CD4-positive, alpha-beta T cell treated with Interleukin-4 for 1 hour (primary cell): ENCODE measurements at regions not wholly inside any gene's neighbourhood (a gene's known extent, or its start where the extent isn't known, plus 50 kb on each side); places are given as distances from the start of the nearest gene placed in this dataset.

Experiments used
- DNase-seq, 2 donors: peaks; one replicate each; pipeline ENCODE4 v3.0.0-alpha.2; 2020 to 2022

DNA sequence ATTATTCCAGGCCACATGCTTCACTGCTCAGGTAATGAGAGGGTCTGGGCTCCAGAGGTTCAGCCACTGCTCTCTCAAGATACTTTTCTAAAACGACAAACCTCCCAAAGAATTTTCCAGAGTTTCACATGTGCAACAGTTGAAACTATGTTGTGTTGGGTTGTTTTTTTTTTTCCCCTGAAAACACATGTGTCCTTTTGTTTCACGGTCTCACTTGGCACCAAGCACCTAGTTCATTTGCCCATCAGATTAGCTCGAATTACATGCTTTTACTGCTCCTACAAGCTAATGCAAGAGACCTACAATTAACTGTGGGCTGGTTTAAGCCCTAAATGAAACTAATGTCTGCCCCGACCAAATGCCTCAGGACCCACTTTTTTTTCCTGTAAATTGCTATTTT, 313.3 kb downstream of the FGFR2 start:
- DNase-seq: no peak

DNA sequence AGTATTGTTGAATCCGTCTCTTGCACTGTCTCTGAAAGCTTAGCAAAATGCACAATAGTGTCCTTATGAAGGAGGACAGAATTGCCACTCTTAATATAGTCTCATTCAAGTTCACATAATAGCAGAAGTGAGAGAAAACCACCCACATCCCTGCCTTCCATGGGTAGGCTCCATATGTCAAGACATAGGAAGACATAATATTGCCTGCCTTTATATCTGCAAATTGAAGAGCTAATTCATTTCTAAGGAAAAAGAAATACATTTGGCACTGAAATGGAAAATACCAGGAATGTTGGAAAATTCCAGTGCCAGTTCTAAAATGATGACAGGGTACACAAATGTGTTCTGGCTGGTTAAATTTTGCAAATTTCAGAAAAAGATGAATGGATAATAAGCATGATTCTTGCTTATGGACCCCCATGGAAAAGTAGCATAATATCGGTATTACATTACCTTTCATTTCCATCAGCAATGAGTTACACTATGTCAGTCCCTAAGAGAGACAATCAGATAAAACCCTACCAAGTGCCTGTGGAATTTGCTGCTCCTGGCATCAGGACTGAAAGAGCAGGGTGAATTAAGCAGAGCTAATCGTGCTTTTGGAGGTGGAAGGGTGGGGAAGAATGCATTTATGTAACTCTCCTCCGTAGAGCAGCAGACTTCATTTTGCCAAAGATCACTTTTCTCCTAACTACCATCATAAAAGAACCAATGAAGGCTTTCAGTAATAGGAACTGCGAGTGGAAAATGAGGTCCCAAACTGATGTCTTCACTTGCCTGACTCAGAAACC, 312.6 kb downstream of the FGFR2 start:
- no peak for DNase-seq

DNA sequence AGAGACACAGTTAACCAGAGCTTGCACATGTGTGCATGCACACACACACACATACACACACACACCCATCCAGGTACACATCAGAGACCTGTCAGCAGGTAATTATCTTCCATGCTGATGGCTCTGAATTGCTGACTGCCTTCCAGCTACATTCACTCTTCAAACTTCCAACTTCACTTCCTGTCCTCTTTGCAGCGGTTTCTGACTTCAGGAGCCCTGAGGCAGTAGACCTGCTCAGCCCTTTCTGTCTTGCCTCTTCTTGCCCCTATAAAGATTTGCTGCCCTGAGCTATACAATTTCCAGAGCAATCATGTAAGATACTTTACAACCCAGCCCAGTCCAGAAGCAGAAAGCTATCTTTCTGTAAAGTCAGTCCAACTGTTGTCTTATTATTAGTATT, 310.2 kb downstream of the FGFR2 start:
- DNase-seq: no peak

DNA sequence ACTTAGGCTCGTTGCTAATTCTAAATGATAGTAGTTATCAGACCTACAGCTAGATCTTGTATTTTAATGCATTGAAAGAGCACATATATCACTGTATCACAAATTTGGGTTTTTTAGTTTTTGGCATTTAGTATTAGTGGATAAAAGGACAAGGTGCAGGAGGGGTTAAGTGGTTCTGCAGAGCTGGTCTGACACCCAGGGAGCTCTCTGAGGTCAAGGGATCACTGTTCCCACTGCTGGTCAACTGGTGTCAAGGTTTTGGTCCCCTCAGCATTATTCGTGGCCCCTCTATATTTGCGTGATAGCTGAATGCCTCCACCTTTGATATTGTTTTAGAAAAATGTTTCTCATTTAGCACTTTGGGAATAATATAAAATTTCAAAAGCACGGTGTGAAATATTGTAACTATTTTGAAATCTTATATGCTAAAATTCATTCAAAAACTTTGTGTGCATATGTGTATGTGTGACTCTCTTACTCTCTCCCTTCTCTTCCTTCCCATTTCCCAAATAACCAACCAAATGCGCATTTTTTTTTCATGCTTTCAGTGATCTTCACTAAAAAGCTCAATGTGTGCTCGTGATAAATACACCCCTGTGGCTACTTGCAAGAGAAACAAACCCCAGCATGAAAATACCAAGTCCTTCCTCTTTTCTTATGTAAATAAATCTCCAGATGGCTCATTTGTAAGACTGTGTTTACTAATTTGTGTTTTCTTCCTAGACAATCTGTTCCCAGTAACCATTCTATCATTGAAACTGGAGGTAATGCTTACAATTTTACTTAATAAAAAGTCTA, 309.2 kb downstream of the FGFR2 start:
- no peak for DNase-seq

DNA sequence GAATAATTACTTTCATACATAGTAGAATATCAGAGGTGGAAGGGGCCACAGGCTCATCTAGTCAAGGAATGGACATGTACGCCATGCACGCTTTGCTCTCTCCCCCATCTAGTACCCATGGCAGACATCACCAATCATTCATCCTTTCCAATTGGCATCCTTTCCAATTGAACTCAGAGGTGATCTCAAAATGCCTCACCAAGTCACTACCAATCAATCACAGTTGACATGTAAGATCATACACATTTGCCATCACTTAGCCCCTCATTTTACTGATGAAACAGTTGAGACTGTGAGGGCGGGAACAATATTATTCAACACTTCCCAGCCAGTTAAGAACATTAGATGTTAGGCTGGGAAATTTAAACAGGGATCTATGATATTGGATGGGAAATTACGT, 308.4 kb downstream of the FGFR2 start:
- DNase-seq: no peak

DNA sequence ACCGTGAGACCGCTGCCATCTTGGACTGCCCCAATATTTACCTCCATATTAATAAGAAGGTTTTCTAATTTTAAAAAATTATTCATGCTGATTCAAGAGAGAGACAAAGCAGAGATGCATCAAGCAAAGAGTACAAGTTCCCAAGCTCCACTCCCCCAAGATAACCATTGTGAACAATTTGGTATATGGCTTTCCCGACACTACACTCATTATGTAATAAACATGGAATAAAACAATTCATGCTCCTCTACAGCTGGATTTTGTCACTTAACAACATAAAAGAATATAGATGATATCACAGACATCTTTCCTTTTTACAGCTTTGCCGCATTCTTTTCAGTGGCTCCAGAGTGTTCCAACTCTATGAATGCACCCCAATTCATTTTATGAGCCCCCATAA, 307.6 kb downstream of the FGFR2 start:
- no peak for DNase-seq

DNA sequence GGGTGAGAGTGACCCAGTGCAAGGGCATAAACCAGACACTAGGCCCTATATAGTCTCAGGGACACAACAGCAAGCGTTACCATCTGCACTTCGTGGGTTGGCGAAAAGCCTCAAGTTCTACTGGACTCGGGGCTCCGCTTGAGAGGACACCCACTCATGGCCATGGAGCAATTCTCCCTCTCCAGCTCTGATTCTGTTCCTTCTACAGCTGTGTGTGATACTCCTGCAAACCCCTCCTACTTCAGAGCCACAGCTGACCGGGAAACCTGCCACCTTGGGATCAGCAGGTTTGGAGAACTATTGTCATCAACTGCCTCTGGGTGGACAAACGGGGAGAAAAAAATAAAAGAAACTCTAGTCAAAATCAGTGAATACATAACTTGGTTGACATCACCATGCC, 306.9 kb downstream of the FGFR2 start:
- no peak for DNase-seq

DNA sequence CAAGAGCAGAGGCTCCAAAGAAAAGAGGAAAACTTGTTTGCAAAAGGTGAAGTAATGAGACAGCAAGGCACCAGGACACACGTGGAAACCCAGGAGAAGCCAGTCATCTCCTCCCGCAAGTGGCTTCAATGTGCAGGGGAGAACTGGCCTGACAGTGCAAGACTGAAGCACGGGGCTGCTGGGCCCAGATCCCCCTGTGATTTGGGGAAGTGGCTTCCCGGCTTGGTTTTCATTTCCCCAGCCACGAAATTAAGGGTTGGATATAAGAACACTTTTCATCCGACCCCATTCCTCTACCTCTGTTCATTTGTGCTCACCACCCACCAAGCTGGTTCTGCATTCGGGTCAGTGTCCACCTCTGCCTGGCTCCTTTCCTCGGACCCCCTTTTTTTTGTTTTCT, 306.4 kb downstream of the FGFR2 start:
- DNase-seq: no peak

DNA sequence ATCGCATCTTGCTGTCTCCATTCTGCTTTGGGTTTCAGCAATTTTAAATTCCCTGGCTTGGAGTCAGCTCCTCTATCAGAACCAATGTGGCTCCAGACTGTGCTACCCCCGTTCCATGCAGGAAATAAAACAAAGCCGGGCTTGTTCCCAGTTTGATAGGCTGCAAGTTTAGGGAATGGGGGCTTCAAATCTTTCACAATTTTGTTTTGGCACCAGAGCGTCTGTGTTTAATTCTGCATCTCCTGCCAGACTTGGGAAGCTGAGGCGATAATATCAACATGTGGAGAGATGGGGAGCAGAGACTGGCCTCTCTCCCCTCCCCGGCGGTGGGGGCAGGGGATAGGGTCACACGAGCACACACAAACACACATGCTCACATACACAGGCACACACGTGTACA, 305.9 kb downstream of the FGFR2 start:
- no peak for DNase-seq

DNA sequence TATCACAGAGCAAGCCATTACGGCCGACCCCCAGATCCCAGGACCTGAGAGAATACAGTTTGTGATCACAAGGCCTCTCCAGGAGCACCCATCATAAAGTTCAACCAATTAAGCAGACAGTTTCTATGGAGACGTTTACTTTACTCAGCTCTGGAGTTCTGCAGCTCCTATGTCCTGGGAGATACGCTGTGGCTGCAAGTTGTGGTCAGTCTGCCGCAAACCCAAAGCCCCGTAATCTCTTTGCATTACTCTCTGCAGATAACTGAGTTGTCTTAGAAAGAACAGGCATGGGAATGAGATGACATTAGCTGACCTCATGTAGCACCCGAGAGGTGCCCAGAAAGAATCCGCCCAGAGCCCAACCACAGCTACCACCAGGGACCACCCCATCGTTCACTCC, 305.1 kb downstream of the FGFR2 start:
- DNase-seq: no peak

DNA sequence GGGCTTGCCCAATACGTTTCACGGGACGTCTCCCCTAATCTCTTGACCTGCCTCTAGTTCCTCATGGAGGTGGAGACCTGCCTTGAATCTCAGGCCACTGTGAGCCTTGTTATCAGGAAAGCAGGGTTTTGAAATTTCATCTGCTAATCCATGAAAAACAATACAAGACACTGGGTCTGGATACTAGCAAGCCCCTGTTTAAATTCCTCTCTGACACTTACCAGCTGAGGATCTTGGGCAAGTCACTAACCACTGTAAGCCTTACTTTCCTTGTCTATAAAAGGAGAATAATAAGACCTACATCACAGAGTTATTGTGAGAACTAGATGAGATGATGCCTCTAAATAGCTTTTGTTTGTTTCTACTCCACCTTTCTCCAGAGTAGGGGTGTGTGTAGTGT, 303.6 kb downstream of the FGFR2 start:
- DNase-seq: no peak

DNA sequence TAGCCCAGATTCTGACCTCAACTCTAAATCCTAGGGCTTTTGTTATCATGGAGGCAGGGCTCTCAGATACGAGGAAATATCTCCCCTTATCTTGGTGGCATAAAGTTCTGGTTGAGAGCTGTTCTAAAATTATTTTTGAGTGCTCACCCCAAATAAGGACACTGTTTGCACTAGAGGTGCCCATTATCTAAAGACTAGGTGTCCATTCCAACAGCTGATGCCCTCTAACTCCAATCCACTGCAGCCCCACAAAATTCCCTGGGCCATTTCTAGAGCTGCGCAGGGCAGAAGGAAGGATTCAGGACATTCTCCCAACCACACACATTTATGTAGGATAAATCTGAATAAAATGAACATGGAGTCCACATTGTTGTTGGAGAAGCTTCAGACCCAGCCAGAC, 301.9 kb downstream of the FGFR2 start:
- no peak for DNase-seq

DNA sequence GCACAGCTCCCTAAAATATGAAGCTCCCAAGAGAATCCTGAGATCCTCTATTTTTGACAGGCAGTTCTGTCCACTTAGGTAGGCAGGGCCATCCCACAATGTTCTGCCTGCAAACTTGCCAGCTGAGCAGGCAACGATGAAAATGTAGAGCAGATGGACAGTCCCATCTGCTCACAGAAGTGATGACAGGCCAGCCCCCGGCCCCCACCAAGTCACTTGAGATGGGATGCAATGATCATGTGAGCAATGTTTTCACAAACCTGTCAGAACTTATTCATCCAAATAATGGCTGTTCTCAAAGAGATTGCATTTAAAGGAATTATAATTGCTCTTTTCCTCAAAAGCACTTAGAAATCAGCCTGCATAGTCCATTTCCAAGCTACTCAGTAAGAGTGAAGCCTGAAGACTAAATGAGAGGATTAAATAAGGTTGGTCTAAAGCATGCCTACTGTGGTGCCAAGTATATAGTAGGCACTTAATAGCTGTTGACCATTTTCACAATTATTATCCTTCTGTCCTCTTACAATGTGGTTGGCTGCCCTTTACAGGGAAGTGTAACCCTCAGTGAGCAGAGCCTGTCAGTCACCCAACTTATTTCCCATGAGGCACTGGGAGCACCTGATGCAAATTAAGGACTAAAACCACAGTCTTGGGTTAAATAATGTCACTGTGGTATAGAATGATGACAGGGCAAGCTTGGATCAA, 301.2 kb downstream of the FGFR2 start:
- DNase-seq: no peak

DNA sequence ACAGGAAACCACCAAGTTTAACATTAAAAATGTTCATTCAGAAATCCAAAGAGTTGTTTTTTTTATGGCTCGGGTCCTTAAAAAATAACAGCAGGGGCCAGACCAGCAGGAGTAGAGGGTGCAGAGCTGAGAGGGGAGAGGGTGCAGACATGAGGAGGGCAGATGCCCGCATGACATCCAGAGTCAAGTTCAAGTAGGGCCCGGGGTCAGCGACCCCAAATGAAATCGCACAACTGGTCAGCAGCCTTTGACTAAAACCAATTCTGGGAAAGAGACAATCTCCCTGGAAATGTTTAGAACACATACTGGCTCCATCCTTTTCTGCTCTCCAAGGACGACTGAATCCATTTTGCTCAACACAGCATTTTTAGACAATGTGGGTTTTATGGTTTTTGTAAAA, 297.5 kb downstream of the FGFR2 start:
- DNase-seq: no peak

DNA sequence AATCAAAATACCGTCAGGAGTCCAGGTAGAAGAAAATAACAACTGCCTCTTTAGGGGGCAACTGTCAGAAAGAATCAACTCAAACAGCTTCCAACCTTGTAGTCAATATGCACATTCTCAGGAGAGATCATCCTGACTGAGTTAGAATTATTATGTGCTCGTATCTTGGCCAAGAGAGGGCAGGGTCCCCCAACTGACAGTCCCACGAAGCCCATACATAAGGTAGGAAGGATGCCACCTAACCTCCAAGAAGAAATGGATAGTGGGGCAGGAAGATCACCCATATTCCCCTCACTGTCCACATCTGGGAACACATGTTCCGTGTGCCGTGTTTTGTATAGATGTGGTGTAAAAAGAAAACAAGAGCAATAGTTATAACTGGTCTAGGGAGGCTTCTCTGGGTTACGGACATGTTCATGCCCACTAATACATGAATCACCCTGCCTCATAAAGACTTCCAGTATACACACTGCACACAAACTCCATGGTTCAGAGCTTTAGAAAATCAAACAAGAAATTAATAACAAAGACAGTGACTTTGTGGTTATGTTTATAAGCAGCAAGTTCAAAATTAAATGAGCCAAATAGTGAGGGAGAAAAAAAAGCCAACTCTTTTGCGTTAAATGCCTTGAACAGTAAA, 295.6 kb downstream of the FGFR2 start:
- no peak for DNase-seq

DNA sequence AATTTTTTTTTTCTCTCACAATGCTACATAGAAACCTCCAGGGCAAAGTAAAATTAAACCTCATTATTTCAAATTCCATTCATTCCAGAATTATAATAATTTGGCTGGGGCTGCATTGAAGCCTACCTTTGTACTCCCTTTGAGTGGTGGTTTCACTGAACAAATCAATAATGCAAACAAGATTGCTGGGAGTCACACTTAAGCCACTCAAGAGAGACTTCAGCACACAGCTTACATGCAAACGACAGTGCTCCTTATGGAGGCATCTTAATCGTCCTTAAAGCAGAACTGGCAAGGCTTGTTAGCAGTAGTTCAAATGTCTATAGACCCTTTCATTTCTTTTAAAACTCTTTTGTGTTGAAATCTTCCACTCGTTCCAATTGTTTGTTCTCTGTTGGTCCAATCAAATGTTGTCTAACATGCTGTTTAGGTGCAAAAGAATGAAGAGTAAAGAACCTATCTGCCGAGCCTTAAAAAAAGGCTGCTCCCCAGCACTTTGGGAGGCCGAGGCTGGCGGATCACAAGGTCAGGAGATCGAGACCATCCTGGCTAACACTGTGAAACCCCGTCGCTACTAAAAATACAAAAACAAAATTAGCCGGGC, 294.9 kb downstream of the FGFR2 start:
- DNase-seq: no peak

DNA sequence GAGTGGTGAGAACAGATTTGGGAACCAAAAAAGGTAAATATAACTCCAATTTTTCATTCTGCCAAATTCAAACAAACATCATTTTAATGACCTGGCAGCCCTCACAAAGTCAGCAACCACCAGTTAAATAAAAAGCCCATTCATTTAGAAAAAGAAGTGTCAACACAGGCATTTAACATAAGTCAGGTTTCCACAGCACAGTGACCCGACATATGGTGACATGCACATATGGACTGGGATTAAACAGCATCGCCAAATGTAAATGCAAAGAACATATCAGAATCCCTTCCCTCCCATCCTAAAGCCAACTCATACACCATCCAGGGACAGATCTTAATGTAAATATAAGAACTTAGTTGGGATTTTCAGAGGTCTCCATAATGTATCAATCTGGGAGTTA, 293.2 kb downstream of the FGFR2 start:
- no peak for DNase-seq

DNA sequence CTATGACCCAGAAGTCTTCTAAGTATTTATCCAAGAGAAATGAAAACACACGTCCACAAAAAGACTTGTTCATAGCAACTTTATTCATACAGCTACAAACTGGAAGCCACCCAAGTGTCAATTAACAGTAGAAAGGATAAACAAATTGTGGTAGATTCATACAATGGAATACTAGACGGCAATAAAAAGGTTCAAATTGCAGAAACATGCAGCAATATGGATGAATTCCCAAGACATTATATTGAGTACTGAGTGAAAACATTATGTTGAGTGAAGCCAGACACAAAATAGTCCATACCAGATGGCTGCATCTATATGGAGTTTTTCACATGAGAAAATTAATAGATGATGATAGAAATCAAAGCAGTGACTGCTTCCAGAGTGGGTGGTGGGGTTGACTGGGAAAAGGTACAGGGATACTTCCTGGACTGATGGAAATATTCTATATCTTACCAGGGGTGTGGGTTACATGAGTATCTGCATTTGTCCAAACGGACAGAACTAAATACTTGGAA, 292.0 kb downstream of the FGFR2 start:
- DNase-seq: no peak

DNA sequence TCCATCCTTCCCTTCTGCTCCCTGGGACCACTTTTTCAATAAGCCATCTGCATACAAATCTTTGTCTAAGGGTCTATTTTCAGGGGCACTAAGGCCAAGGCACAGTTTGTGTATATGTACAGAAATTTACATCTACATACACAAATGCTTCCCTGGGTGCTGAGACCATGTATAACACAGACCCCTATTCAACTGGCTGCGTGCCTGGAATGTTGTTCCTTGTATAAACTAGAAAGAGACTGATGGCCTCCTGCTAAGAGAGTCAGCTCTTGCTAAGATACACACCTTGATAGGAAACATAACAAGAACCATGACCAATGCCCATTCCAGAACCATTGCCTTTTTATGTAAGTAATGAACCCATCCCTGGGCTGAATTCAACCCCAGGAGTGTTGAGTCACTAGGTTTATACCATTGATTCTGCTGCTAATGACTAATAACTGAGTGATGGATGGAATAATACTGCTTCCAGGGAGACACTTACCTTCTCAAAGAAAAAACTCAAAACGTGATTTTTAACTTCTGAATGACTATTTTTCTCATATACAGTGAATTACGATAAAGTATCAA, 290.7 kb downstream of the FGFR2 start:
- no peak for DNase-seq

DNA sequence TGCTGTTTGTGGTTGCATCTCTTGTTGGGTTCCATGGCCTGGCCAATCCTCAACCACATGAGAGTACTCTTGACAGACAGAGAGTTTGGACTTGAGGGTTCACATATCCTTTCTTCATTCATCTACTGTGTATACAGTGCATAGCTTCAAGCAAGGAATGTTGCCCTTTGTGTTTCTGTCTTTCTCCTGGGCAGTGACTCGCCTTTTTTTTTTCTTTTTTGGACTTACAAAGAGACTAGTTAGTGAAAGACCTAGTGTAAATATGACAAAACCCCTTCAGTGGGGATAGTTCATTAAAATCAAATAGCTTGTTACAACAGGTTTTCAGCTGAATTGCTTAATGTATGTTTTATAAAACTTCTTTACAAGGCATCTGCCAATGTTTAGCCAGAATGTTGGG, 290.2 kb downstream of the FGFR2 start:
- DNase-seq: no peak

DNA sequence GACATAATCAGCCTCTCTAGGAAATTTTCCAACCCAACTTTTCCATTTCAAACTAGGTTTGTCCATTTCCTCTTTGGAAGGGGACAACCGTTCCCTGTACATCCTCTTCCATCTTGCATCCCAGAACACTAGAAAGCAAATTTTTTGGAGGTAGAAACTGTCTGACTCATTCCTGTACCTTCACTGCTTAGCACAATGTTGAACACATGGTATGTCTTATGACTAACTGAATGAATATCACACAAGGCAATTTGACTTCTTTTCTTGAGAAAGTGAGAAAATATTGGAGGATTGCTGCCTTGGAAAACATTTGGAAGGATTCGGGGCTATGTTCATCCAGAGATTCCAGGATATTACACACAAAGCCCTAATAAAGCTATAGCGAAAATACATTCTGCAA, 289.1 kb downstream of the FGFR2 start:
- DNase-seq: no peak

DNA sequence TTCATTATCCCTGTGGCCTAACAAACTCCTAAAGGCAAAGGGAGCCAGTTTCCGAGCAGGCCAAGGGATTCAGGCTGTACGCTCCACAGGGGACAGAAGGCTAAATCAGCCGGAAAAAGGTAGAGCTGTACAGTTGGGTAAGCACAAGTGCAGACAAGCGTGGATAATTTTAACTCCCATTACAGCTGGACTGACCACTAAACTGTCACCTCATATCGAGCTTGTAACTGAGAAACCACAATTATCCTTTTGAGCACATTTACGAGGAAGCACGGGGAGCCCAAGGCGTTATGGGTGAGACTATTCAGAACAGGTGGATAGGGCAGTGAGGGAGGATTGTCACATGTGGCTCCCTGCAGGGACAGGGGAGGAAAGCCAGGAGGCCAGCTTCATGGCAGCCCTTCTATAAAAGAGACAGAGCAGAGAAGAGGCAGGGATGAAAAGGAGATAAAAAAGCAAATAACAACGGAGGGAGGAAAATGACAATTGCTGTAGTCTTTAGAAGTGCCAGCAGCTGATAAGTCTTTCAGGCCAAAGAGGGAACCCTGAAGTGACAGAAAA, 288.0 kb downstream of the FGFR2 start:
- DNase-seq: no peak
